Neural progenitor cell (in vitro differentiated cells): ENCODE measurements at regions not wholly inside any gene's neighbourhood (a gene's known extent, or its start where the extent isn't known, plus 50 kb on each side); places are given as distances from the start of the nearest gene placed in this dataset.

Experiments used
- DNase-seq: peaks from one replicate; pipeline ENCODE4 v3.0.0-alpha.2; 2016; ENCODE audit warnings: low spot score
- H2AFZ ChIP-seq: fragments of 200-600 bp; sonication (generic); replicated peaks from 2 replicates; pipeline ENCODE4 v1.6.1; 2016; ENCODE audit warnings: antibody characterized with exemption
- H3F3A ChIP-seq: fragments of 200-600 bp; sonication (generic); 2 replicates; pipeline ENCODE4 v1.6.1; 2016; ENCODE audit warnings: antibody characterized with exemption, low read depth
- H3K27ac ChIP-seq: fragments of 200-600 bp; sonication (generic); 2 replicates; pipeline ENCODE4 v1.5.1; 2016; ENCODE audit warnings: mild to moderate bottlenecking
- H3K27me3 ChIP-seq: fragments of 200-600 bp; sonication (generic); 2 replicates; pipeline ENCODE4 v1.6.1; 2016; ENCODE audit warnings: mild to moderate bottlenecking, moderate library complexity
- H3K36me3 ChIP-seq: fragments of 200-600 bp; sonication (generic); 2 replicates; pipeline ENCODE4 v1.5.1; 2016
- H3K4me1 ChIP-seq: fragments of 200-600 bp; sonication (generic); 2 replicates; pipeline ENCODE4 v1.6.1; 2016; ENCODE audit warnings: mixed run types
- H3K4me2 ChIP-seq: fragments of 200-600 bp; sonication (generic); 2 replicates; pipeline ENCODE4 v1.6.1; 2016
- H3K4me3 ChIP-seq: fragments of 200-600 bp; sonication (generic); 2 replicates; pipeline ENCODE4 v1.5.1; 2016
- H3K79me2 ChIP-seq: fragments of 200-600 bp; sonication (generic); 2 replicates; pipeline ENCODE4 v1.6.1; 2016; ENCODE audit warnings: low read depth
- H3K9ac ChIP-seq: fragments of 200-600 bp; sonication (generic); 2 replicates; pipeline ENCODE4 v1.6.1; 2016
- H3K9me3 ChIP-seq: fragments of 200-600 bp; sonication (generic); 2 replicates; pipeline ENCODE4 v1.5.1; 2016; ENCODE audit warnings: low read depth
- H4K20me1 ChIP-seq: fragments of 200-600 bp; sonication (generic); 2 replicates; pipeline ENCODE4 v1.6.1; 2016; ENCODE audit warnings: low read depth
- H3K27ac Mint-ChIP-seq: 3 replicates; pipeline ENCODE4 v1.8.0; 2021; ENCODE audit warnings: mixed read lengths
- H3K27me3 Mint-ChIP-seq: 2 replicates; pipeline ENCODE4 v1.8.0; 2022; ENCODE audit warnings: low read depth, mild to moderate bottlenecking, inconsistent platforms, moderate library complexity, mixed read lengths; ENCODE audit not compliant: insufficient read depth
- H3K36me3 Mint-ChIP-seq: 3 replicates; pipeline ENCODE4 v1.8.0; 2021; ENCODE audit warnings: mixed read lengths
- H3K4me1 Mint-ChIP-seq: 3 replicates; pipeline ENCODE4 v1.8.0; 2021; ENCODE audit warnings: mixed read lengths
- H3K4me3 Mint-ChIP-seq: 3 replicates; pipeline ENCODE4 v1.8.0; 2021; ENCODE audit warnings: mild to moderate bottlenecking, moderate library complexity, mixed read lengths
- H3K9me3 Mint-ChIP-seq: 3 replicates; pipeline ENCODE4 v1.8.0; 2020; ENCODE audit warnings: mixed read lengths
- CTCF ChIP-seq: fragments of 200-600 bp; sonication (generic); IDR thresholded peaks from 2 replicates; pipeline ENCODE4 v1.5.1; 2017; ENCODE audit warnings: antibody characterized with exemption, mild to moderate bottlenecking
- EZH2 ChIP-seq: fragments of 200-600 bp; sonication (generic); IDR thresholded peaks from 2 replicates; pipeline ENCODE4 v1.6.1; 2017; ENCODE audit warnings: antibody characterized with exemption, mild to moderate bottlenecking, moderate library complexity
- EZH2phosphoT487 ChIP-seq: fragments of 200-600 bp; sonication (generic); IDR thresholded peaks from 2 replicates; pipeline ENCODE4 v1.6.1; 2017; ENCODE audit warnings: antibody characterized with exemption

GRCh38 chr1:184870319-184870718 lies 104.0 kb downstream of the NIBAN1 start:
- Mint-ChIP-seq H3K36me3 (no peaks in the 10 kb centered on the region), H3K4me1 (no peaks in the 10 kb centered on the region), H3K9me3 (no peaks in the 10 kb centered on the region), H3K27ac (no peak overlapping the region), H3K27me3 (no peaks in the 10 kb centered on the region), H3K4me3 (no peak overlapping the region)
- Histone ChIP-seq H3K4me3 (no peak overlapping the region), H2AFZ (no peak overlapping the region), H3K79me2 (no peaks in the 10 kb centered on the region), H3F3A (no peaks in the 10 kb centered on the region), H4K20me1 (no peaks in the 10 kb centered on the region), H3K27ac (no peak overlapping the region), H3K36me3 (no peaks in the 10 kb centered on the region), H3K9me3 (no peaks in the 10 kb centered on the region), H3K9ac (no peak overlapping the region), H3K27me3 (no peaks in the 10 kb centered on the region), H3K4me2 (no peak overlapping the region), H3K4me1 (no peaks in the 10 kb centered on the region)
- TF ChIP-seq EZH2 = no peak
- TF ChIP-seq CTCF = no peak
- TF ChIP-seq EZH2phosphoT487 = no peak
- DNase-seq = no peak

- H3K9me3 ChIP-seq = no peaks in the 10 kb centered on the region
- no peaks in the 10 kb centered on the region for H3K36me3 ChIP-seq
- H3K36me3 Mint-ChIP-seq = no peaks in the 10 kb centered on the region
- no peaks in the 10 kb centered on the region for H3K27me3 ChIP-seq
- no peaks in the 10 kb centered on the region for H3K27me3 Mint-ChIP-seq
- no peaks in the 10 kb centered on the region for H4K20me1 ChIP-seq
- no peaks in the 10 kb centered on the region for H3K79me2 ChIP-seq
- H2AFZ ChIP-seq = peak overlapping the region; percentile 77
- H3K4me1 Mint-ChIP-seq = no peaks in the 10 kb centered on the region
- no peaks in the 10 kb centered on the region for H3K9me3 Mint-ChIP-seq
- H3K9ac ChIP-seq = no peak overlapping the region
- no peak overlapping the region for H3K4me3 Mint-ChIP-seq
- no peaks in the 10 kb centered on the region for H3K4me1 ChIP-seq
- no peak for TF ChIP-seq EZH2phosphoT487
- no peak for TF ChIP-seq CTCF
- no peak for TF ChIP-seq EZH2
- no peaks in the 10 kb centered on the region for H3F3A ChIP-seq
- H3K4me3 ChIP-seq = no peak overlapping the region
- no peak overlapping the region for H3K4me2 ChIP-seq
- no peak overlapping the region for H3K27ac ChIP-seq
- DNase-seq = no peak
- no peak overlapping the region for H3K27ac Mint-ChIP-seq
Measured at GRCh38 chr1:184867866-184868689, 106.2 kb downstream of the NIBAN1 start.

- no peaks in the 10 kb centered on the region for H3K36me3 ChIP-seq
- H3K4me2 ChIP-seq = no peak overlapping the region
- H3K4me3 ChIP-seq = no peak overlapping the region
- no peak overlapping the region for H3K4me3 Mint-ChIP-seq
- no peaks in the 10 kb centered on the region for H4K20me1 ChIP-seq
- H3K27ac ChIP-seq = no peak overlapping the region
- H3K9ac ChIP-seq = no peak overlapping the region
- no peaks in the 10 kb centered on the region for H3K9me3 ChIP-seq
- no peaks in the 10 kb centered on the region for H3K9me3 Mint-ChIP-seq
- DNase-seq = no peak
- TF ChIP-seq EZH2 (no peak), CTCF (no peak), EZH2phosphoT487 (no peak)
- no peaks in the 10 kb centered on the region for H3K4me1 ChIP-seq
- H3F3A ChIP-seq = no peaks in the 10 kb centered on the region
- H3K79me2 ChIP-seq = no peaks in the 10 kb centered on the region
- H2AFZ ChIP-seq = peak overlapping the region; percentile 77
- no peaks in the 10 kb centered on the region for H3K36me3 Mint-ChIP-seq
- H3K27ac Mint-ChIP-seq = no peak overlapping the region
- H3K27me3 ChIP-seq = no peaks in the 10 kb centered on the region
- H3K27me3 Mint-ChIP-seq = no peaks in the 10 kb centered on the region
- no peaks in the 10 kb centered on the region for H3K4me1 Mint-ChIP-seq
Measured at GRCh38 chr1:184866991-184867788, 107.1 kb downstream of the NIBAN1 start.
